Lower leg skin (tissue), 4 donors: ENCODE measurements at regions not wholly inside any gene's neighbourhood (a gene's known extent, or its start where the extent isn't known, plus 50 kb on each side); places are given as distances from the start of the nearest gene placed in this dataset.

Experiments
- DNase-seq, 2 donors: peaks; one replicate each; pipeline ENCODE4 v3.0.0-alpha.2; 2019; ENCODE audit warnings: low spot score in 2 of 2
- H3K4me3 ChIP-seq: fragments of 200-600 bp; sonication (generic); 2 replicates; pipeline ENCODE4 v1.5.1; 2017; ENCODE audit warnings: mild to moderate bottlenecking, low read depth; ENCODE audit not compliant: poor library complexity, severe bottlenecking
- POLR2A ChIP-seq, 2 donors: fragments of 450-650 bp; IDR thresholded peaks; one replicate each; pipeline ENCODE4 v1.6.1; 2016 to 2017; ENCODE audit warnings: antibody characterized with exemption in 2 of 2, mild to moderate bottlenecking in 1 of 2, moderate library complexity in 1 of 2
- WGBS, 2 donors: methylation state at CpG; one replicate each; pipeline ENCODE4 v1.1.5; 2018; 5-methylcytosine and 5-hydroxymethylcytosine counted together
- intact Hi-C: fragments of 100-400 bp; cut with DNase I; formaldehyde crosslinking; loops from one replicate; pipeline ENCODE4 v1.15.0; 2023; ENCODE audit warnings: low total_unique reads
- TF ChIP-seq, protein P1 (sequence below), 3 donors: fragments of 450-650 bp; IDR thresholded peaks; one replicate each; pipeline ENCODE4 v1.5.1; 2016; ENCODE audit warnings: antibody characterized with exemption in 3 of 3, mild to moderate bottlenecking in 3 of 3, moderate library complexity in 2 of 3

DNA sequence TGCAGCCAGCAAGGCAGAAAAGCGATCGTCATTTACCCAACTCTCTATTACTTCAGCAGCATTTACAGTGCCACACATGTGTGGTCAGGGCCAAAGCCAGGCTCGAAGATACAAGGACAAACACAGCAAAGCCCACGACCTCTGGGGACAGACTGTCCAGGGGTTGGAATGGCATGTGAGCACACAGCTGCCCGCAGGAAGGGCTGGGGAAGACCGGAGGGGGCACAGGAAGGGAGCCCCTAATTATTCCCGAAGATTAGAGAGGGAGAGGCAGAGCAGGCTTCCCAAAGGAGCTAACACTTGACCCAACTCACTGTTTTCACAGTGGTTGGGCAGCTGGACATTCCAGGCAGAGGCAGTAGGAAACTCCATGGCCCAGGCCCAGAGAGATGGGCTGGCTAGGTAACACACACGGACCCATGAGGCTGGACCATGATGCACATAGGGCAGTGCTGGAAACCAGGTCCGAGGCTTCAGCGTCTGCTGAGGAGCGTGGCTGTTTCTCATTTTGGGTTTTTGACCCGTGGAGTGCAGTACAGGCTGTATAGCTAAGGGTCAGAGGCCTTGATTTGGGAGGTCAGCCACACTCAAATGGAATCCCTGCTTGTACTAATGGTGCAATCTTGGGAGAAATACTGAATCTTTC lies 179.8 kb downstream of the FOXO1 start:
- H3K4me3 ChIP-seq, result no peak overlapping the region
- 73 to 80% methylated on average over 12 of the region's 12 CpGs for WGBS, 2 donors
- intact Hi-C loops, result no loop called here
- TF ChIP-seq POLR2A (IDR thresholded peaks at IDR 0.05), result no peak
- TF ChIP-seq, protein P1, sequence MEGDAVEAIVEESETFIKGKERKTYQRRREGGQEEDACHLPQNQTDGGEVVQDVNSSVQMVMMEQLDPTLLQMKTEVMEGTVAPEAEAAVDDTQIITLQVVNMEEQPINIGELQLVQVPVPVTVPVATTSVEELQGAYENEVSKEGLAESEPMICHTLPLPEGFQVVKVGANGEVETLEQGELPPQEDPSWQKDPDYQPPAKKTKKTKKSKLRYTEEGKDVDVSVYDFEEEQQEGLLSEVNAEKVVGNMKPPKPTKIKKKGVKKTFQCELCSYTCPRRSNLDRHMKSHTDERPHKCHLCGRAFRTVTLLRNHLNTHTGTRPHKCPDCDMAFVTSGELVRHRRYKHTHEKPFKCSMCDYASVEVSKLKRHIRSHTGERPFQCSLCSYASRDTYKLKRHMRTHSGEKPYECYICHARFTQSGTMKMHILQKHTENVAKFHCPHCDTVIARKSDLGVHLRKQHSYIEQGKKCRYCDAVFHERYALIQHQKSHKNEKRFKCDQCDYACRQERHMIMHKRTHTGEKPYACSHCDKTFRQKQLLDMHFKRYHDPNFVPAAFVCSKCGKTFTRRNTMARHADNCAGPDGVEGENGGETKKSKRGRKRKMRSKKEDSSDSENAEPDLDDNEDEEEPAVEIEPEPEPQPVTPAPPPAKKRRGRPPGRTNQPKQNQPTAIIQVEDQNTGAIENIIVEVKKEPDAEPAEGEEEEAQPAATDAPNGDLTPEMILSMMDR (IDR thresholded peaks at IDR 0.05), result no peak
- DNase-seq, result peak in 1 of 2 donors; percentile 70

DNA sequence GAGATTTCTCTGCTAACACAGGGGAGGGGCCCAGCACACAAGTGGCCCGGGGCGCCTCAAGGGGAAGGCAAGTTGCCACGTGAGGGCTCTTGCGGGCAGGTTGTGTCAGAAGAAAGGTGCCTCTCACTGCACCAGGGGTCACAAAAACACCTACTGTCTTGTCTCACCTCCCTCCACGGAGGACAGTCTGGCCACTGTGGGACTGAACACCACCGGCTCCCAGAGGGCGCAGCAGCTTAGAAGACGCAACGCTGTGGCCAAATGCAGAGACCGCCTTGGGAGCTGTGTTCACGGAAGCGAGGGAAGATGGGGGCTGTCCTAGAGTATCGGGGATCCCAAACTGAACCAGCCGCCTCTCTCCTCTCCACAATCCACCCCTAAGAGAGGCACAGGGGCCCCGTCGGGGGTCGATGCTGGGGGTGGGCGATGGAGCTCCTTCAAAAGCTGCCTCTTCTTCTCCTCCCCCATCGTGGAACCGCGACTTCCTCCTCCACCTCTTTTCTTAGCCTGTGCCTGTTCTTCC lies 177.5 kb downstream of the FOXO1 start:
- no peak overlapping the region for H3K4me3 ChIP-seq
- 94 to 95% methylated on average over 21 of the region's 21 CpGs for WGBS, 2 donors
- DNase-seq, result peak in 1 of 2 donors; percentile 76
- TF ChIP-seq, protein P1 (IDR thresholded peaks at IDR 0.05), result no peak
- TF ChIP-seq POLR2A (IDR thresholded peaks at IDR 0.05), result no peak
- intact Hi-C loops, result no loop called here

DNA sequence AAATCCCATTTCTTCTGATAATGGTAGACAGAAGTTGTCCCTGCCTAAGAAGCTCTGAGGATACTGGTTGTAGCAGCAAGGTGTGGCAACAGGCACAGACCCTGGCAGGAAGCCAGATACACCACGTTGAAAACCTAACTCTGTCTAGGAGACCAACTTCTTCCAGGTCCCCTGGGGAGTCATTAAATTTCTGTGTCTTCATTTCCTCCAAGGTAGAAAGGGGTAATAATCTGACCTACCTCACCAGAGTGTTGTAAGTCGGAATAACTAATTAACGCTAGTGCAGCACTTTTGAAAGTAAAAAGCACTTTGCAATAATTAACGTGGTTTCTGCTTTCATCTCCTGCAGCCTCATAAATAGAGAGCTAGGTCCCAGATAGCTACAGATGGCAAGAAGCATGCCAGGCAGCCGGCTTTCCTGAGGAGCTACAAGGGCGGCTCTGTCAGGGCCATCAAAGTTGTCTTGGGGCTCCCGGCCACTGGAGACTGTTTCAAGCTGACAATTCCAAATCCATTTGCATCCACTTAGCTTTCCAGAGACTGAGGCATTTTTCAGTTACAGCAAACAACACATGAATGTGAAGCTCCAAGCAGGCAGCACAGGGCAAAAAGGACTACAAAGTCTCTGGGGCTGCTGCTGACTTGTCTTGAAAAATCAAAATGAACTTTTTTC lies 176.2 kb downstream of the FOXO1 start:
- intact Hi-C loops, result no loop called here
- 63% methylated on average over 7 of the region's 7 CpGs for WGBS, 2 donors
- H3K4me3 ChIP-seq, result no peak overlapping the region
- TF ChIP-seq, protein P1 (IDR thresholded peaks at IDR 0.05), result no peak
- no peak for TF ChIP-seq POLR2A (IDR thresholded peaks at IDR 0.05)
- DNase-seq, result peak in 1 of 2 donors; percentile 73

DNA sequence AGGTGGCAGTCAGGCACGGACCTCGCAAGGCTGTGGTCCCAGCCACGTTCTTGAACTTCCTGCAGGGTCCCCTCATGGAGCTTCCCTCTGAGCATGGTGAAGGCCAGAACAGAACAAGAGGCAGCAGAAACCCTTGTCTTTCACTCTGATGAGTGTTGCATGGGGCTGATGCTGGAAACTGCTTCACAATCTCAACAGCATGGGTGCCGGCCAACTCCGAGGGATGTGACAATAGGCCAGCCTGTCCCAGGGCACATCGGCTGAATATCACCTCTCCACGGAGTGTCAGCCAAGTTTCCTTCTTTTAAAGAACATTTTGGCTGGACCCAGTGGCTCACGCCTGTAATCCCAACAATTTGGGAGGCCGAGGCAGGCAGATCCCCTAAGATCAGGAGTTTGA lies 173.9 kb downstream of the FOXO1 start:
- peak in 1 of 2 donors; percentile 78 for DNase-seq
- intact Hi-C loops, result no loop called here
- TF ChIP-seq, protein P1 (IDR thresholded peaks at IDR 0.05), result no peak
- no peak for TF ChIP-seq POLR2A (IDR thresholded peaks at IDR 0.05)
- no peak overlapping the region for H3K4me3 ChIP-seq
- WGBS, 2 donors, result 85 to 87% methylated on average over 9 of the region's 9 CpGs

DNA sequence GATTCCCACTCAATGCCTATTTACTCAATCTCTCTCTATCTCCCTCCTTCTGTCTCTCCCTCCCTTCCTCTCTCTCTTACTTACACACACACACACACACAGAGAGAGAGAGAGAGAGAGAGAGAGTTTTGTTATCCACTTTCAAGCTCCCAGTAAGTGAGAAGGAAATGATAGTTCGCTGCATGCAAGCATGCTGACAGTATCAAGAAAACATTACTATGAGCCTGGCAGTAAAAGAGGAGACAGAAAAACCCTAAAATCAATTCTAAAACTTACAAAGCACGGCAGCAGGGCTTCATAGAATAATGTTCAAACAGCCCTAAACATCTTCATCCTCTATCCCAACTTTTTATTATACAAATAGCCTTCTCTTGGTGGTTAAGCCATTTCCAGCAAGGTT lies 171.9 kb downstream of the FOXO1 start:
- DNase-seq, result no peak
- no peak overlapping the region for H3K4me3 ChIP-seq
- intact Hi-C loops, result no loop called here
- TF ChIP-seq POLR2A (IDR thresholded peaks at IDR 0.05), result no peak
- TF ChIP-seq, protein P1 (IDR thresholded peaks at IDR 0.05), result no peak
- 49 to 63% methylated on average over 2 of the region's 2 CpGs for WGBS, 2 donors
